HG03095 (cell line): ENCODE measurements at regions not wholly inside any gene's neighbourhood (a gene's known extent, or its start where the extent isn't known, plus 50 kb on each side); places are given as distances from the start of the nearest gene placed in this dataset.

Experiments used
- ATAC-seq: cut with Tn5 transposase; IDR thresholded peaks from one replicate; pipeline ENCODE4 v1.9.1; 2021; ENCODE audit warnings: moderate library complexity; ENCODE audit not compliant: unreplicated experiment

- no peak for ATAC-seq
Measured at GRCh38 chr13:50306156-50306555, 290.9 kb downstream of the KCNRG start.

- no peak for ATAC-seq
Measured at GRCh38 chr13:50309318-50309717, 294.1 kb downstream of the KCNRG start.

GRCh38 chr13:50309882-50310594, 294.8 kb downstream of the KCNRG start:
- no peak for ATAC-seq

GRCh38 chr13:50310734-50311133, 295.5 kb downstream of the KCNRG start:
- no peak for ATAC-seq

GRCh38 chr13:50318887-50319286, 303.6 kb downstream of the KCNRG start:
- no peak for ATAC-seq

- ATAC-seq: no peak
Measured at GRCh38 chr13:50319635-50320255, 304.5 kb downstream of the KCNRG start.

GRCh38 chr13:50320271-50320862, 305.1 kb downstream of the KCNRG start:
- no peak for ATAC-seq

GRCh38 chr13:50322006-50322405, 306.8 kb downstream of the KCNRG start:
- no peak for ATAC-seq

GRCh38 chr13:50323440-50324065, 308.3 kb downstream of the KCNRG start:
- ATAC-seq: no peak

- no peak for ATAC-seq
Measured at GRCh38 chr13:50326271-50326670, 311.0 kb downstream of the KCNRG start.

GRCh38 chr13:50326811-50327210, 311.6 kb downstream of the KCNRG start:
- ATAC-seq: no peak

GRCh38 chr13:50334115-50334778, 319.0 kb downstream of the KCNRG start:
- ATAC-seq: no peak

- ATAC-seq: no peak
Measured at GRCh38 chr13:50334944-50335343, 319.7 kb downstream of the KCNRG start.

- no peak for ATAC-seq
Measured at GRCh38 chr13:50339271-50339670, 324.0 kb downstream of the KCNRG start.

GRCh38 chr13:50340146-50340545, 324.9 kb downstream of the KCNRG start:
- ATAC-seq: no peak

GRCh38 chr13:50340551-50341287, 325.5 kb downstream of the KCNRG start:
- ATAC-seq: no peak

GRCh38 chr13:50341526-50341925, 326.3 kb downstream of the KCNRG start:
- ATAC-seq: no peak

GRCh38 chr13:50344717-50345116, 329.5 kb downstream of the KCNRG start:
- no peak for ATAC-seq

GRCh38 chr13:50345804-50346203, 330.6 kb downstream of the KCNRG start:
- ATAC-seq: no peak

- no peak for ATAC-seq
Measured at GRCh38 chr13:50348371-50348770, 333.1 kb downstream of the KCNRG start.
